Stimulated activated memory B cell treated with anti-CD40 and anti-IgM and Interleukin-4, amounts not matched to agents 10 μg/mL and 1 μg/mL and 100 μg/mL, for 72 hours (primary cell): ENCODE measurements at regions not wholly inside any gene's neighbourhood (a gene's known extent, or its start where the extent isn't known, plus 50 kb on each side); places are given as distances from the start of the nearest gene placed in this dataset.

Experiments used
- ATAC-seq: fragments of 150-1000 bp; cut with Tn5 transposase; 2 replicates; pipeline ENCODE4 v1.10.0; 2021
- H3K27ac Mint-ChIP-seq: one replicate; pipeline ENCODE4 v1.8.0; 2022; ENCODE audit warnings: mild to moderate bottlenecking, mixed read lengths
- H3K27me3 Mint-ChIP-seq: one replicate; pipeline ENCODE4 v1.8.0; 2022; ENCODE audit warnings: mixed read lengths
- H3K36me3 Mint-ChIP-seq: one replicate; pipeline ENCODE4 v1.8.0; 2022; ENCODE audit warnings: mixed read lengths
- H3K4me1 Mint-ChIP-seq: one replicate; pipeline ENCODE4 v1.8.0; 2022; ENCODE audit warnings: mixed read lengths
- H3K4me3 Mint-ChIP-seq: one replicate; pipeline ENCODE4 v1.8.0; 2022; ENCODE audit warnings: mild to moderate bottlenecking, moderate library complexity, mixed read lengths
- H3K9me3 Mint-ChIP-seq: one replicate; pipeline ENCODE4 v1.8.0; 2022; ENCODE audit warnings: mixed read lengths

GRCh38 chr5:39578887-39579497 is 154.2 kb upstream of the DAB2 start:
- H3K4me1 Mint-ChIP-seq = peaks cover 9% of the 10 kb centered on the region
- no peaks in the 10 kb centered on the region for H3K9me3 Mint-ChIP-seq
- no peaks in the 10 kb centered on the region for H3K36me3 Mint-ChIP-seq
- no peak overlapping the region for H3K27ac Mint-ChIP-seq
- peaks cover 9% of the 10 kb centered on the region for H3K27me3 Mint-ChIP-seq
- no peak overlapping the region for H3K4me3 Mint-ChIP-seq
- ATAC-seq = no peak

- no peak for ATAC-seq
- Mint-ChIP-seq H3K4me1 (peaks cover 9% of the 10 kb centered on the region), H3K9me3 (no peaks in the 10 kb centered on the region), H3K27me3 (peaks cover 16% of the 10 kb centered on the region), H3K36me3 (no peaks in the 10 kb centered on the region), H3K27ac (no peak overlapping the region), H3K4me3 (no peak overlapping the region)
Observed at GRCh38 chr5:39577529-39577928, 152.7 kb upstream of the DAB2 start.

GRCh38 chr5:39570403-39571027 is 145.7 kb upstream of the DAB2 start:
- Mint-ChIP-seq H3K4me1 (no peaks in the 10 kb centered on the region), H3K4me3 (no peak overlapping the region)
- no peak for ATAC-seq

GRCh38 chr5:39569857-39570256 is 145.1 kb upstream of the DAB2 start:
- no peaks in the 10 kb centered on the region for H3K36me3 Mint-ChIP-seq
- H3K27ac Mint-ChIP-seq = no peak overlapping the region
- ATAC-seq = no peak
- no peaks in the 10 kb centered on the region for H3K9me3 Mint-ChIP-seq
- no peaks in the 10 kb centered on the region for H3K4me1 Mint-ChIP-seq
- H3K27me3 Mint-ChIP-seq = peaks cover 15% of the 10 kb centered on the region
- no peak overlapping the region for H3K4me3 Mint-ChIP-seq

More at GRCh38 chr5:39570403-39571027, 145.7 kb upstream of the DAB2 start:
- Mint-ChIP-seq H3K9me3 (no peaks in the 10 kb centered on the region), H3K27ac (no peak overlapping the region), H3K36me3 (no peaks in the 10 kb centered on the region), H3K27me3 (peaks cover 16% of the 10 kb centered on the region)

- Mint-ChIP-seq H3K4me3 (no peak overlapping the region), H3K27me3 (no peaks in the 10 kb centered on the region), H3K4me1 (no peaks in the 10 kb centered on the region), H3K9me3 (no peaks in the 10 kb centered on the region), H3K36me3 (no peaks in the 10 kb centered on the region), H3K27ac (no peak overlapping the region)
- no peak for ATAC-seq
Observed at GRCh38 chr5:39566891-39567290, 142.1 kb upstream of the DAB2 start.

- Mint-ChIP-seq H3K36me3 (no peaks in the 10 kb centered on the region), H3K27me3 (no peaks in the 10 kb centered on the region), H3K9me3 (no peaks in the 10 kb centered on the region), H3K4me3 (no peak overlapping the region), H3K27ac (no peak overlapping the region), H3K4me1 (no peaks in the 10 kb centered on the region)
- ATAC-seq = no peak
Observed at GRCh38 chr5:39566029-39566428, 141.2 kb upstream of the DAB2 start.

- no peak overlapping the region for H3K4me3 Mint-ChIP-seq
- peaks cover 9% of the 10 kb centered on the region for H3K27me3 Mint-ChIP-seq
- no peak for ATAC-seq
- no peak overlapping the region for H3K27ac Mint-ChIP-seq
- no peaks in the 10 kb centered on the region for H3K36me3 Mint-ChIP-seq
- no peaks in the 10 kb centered on the region for H3K9me3 Mint-ChIP-seq
- no peaks in the 10 kb centered on the region for H3K4me1 Mint-ChIP-seq
Observed at GRCh38 chr5:39561421-39561820, 136.6 kb upstream of the DAB2 start.

GRCh38 chr5:39560726-39561125 is 135.9 kb upstream of the DAB2 start:
- Mint-ChIP-seq H3K36me3 (no peaks in the 10 kb centered on the region), H3K4me1 (no peaks in the 10 kb centered on the region), H3K27me3 (peaks cover 11% of the 10 kb centered on the region)

GRCh38 chr5:39559923-39560322 is 135.1 kb upstream of the DAB2 start:
- Mint-ChIP-seq H3K4me1 (no peaks in the 10 kb centered on the region), H3K9me3 (no peaks in the 10 kb centered on the region), H3K27me3 (peaks cover 11% of the 10 kb centered on the region), H3K4me3 (no peak overlapping the region), H3K36me3 (no peaks in the 10 kb centered on the region), H3K27ac (no peak overlapping the region)
- ATAC-seq = no peak

More at GRCh38 chr5:39560726-39561125, 135.9 kb upstream of the DAB2 start:
- ATAC-seq = no peak
- Mint-ChIP-seq H3K9me3 (no peaks in the 10 kb centered on the region), H3K27ac (no peak overlapping the region), H3K4me3 (no peak overlapping the region)

- Mint-ChIP-seq H3K4me1 (no peaks in the 10 kb centered on the region), H3K27me3 (peaks cover 11% of the 10 kb centered on the region), H3K36me3 (no peaks in the 10 kb centered on the region), H3K27ac (no peak overlapping the region), H3K4me3 (no peak overlapping the region), H3K9me3 (no peaks in the 10 kb centered on the region)
- ATAC-seq = no peak
Observed at GRCh38 chr5:39558541-39558940, 133.8 kb upstream of the DAB2 start.

GRCh38 chr5:39555788-39556187 is 131.0 kb upstream of the DAB2 start:
- Mint-ChIP-seq H3K27ac (no peak overlapping the region), H3K4me3 (no peak overlapping the region), H3K4me1 (no peaks in the 10 kb centered on the region), H3K9me3 (no peaks in the 10 kb centered on the region), H3K27me3 (peaks cover 11% of the 10 kb centered on the region), H3K36me3 (no peaks in the 10 kb centered on the region)
- no peak for ATAC-seq

GRCh38 chr5:39547553-39548154 is 122.9 kb upstream of the DAB2 start:
- no peak for ATAC-seq
- Mint-ChIP-seq H3K27me3 (no peaks in the 10 kb centered on the region), H3K4me1 (no peaks in the 10 kb centered on the region), H3K4me3 (no peak overlapping the region), H3K9me3 (peaks cover 2% of the 10 kb centered on the region), H3K36me3 (no peaks in the 10 kb centered on the region), H3K27ac (no peak overlapping the region)

GRCh38 chr5:39544941-39545340 is 120.2 kb upstream of the DAB2 start:
- Mint-ChIP-seq H3K9me3 (no peaks in the 10 kb centered on the region), H3K4me3 (no peak overlapping the region), H3K36me3 (no peaks in the 10 kb centered on the region), H3K4me1 (no peaks in the 10 kb centered on the region), H3K27me3 (no peaks in the 10 kb centered on the region), H3K27ac (no peak overlapping the region)
- no peak for ATAC-seq

GRCh38 chr5:39543335-39543734 is 118.6 kb upstream of the DAB2 start:
- Mint-ChIP-seq H3K9me3 (no peaks in the 10 kb centered on the region), H3K4me3 (no peak overlapping the region), H3K36me3 (no peaks in the 10 kb centered on the region), H3K4me1 (no peaks in the 10 kb centered on the region), H3K27me3 (no peaks in the 10 kb centered on the region), H3K27ac (no peak overlapping the region)
- ATAC-seq = no peak

- Mint-ChIP-seq H3K4me1 (no peaks in the 10 kb centered on the region), H3K9me3 (no peaks in the 10 kb centered on the region), H3K4me3 (no peak overlapping the region), H3K27me3 (no peaks in the 10 kb centered on the region), H3K36me3 (no peaks in the 10 kb centered on the region), H3K27ac (no peak overlapping the region)
- ATAC-seq = no peak
Observed at GRCh38 chr5:39542511-39543285, 117.9 kb upstream of the DAB2 start.
